RPMI7951 (cell line): ENCODE measurements at regions not wholly inside any gene's neighbourhood (a gene's known extent, or its start where the extent isn't known, plus 50 kb on each side); places are given as distances from the start of the nearest gene placed in this dataset.

Experiments
- DNase-seq: peaks from one replicate; pipeline ENCODE4 v3.0.0-alpha.2; 2012; ENCODE audit warnings: low read depth

GRCh38 chr7:26513948-26514347 lies 222.3 kb downstream of the SNX10 start:
- no peak for DNase-seq

DNA sequence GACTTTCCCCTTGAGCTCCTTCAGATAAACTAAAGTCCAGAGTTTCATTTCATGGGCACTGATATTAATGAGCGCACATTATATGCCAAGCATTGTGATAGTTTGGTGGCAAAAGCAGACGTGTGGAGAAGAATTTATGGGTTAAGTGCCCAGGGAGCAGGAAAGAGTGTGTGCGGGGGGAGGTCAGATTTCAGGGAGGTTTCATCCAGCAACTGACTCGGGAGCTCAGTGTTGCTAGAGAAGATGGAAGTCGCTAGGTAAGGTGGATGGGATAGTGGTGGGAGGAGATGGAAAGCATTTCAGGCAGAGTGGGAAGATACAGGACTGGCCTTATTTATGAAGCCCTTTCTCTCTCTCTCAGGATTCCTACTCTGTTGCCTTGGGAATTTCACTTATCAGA lies 223.0 kb downstream of the SNX10 start:
- DNase-seq, result peak; percentile 20

DNA sequence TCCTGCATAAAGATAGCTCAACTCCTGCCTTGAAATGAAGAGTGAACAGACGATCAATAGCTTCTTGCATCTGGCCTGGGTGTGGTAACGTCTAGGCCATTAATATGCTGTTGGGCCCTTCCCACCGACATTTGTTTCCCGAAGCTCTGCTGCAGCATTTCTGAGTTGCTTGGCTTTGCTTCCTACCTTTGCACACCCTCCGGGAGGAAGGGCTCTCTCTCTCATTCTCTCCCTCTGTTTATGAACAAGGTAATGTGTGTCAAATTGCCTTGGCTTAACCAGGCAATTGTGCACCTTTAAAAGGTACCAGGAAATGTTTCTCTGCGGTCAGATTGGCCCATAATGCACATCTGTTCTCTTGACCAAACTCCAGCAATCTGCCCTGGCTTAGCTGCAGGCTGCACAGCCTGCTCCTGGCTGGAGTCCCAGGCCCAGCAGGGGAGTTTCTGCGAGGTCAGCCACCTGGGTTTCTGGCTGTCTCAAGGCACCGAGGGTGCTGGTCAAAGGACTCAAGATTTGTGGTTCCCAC lies 223.7 kb downstream of the SNX10 start:
- peak; percentile 92 for DNase-seq

DNA sequence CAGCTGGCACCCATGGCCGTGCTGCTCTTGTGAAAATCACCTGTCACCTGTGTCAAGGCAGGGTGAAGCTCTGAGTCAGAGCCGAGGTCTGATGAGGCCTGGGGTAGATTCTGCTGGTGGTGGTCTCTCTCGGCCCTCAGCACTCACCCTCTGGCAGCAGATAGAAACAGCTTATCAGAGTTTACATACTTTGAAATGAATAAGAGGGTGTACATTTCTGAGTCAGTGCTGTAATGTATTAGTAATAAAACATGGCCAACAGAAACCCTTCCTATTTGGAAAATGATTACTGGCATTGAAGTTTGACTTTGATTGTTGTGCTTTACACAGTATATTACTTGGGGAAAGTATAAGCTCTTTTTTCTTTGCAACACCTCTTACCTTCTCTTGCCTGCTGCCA lies 228.8 kb downstream of the SNX10 start:
- no peak for DNase-seq

DNA sequence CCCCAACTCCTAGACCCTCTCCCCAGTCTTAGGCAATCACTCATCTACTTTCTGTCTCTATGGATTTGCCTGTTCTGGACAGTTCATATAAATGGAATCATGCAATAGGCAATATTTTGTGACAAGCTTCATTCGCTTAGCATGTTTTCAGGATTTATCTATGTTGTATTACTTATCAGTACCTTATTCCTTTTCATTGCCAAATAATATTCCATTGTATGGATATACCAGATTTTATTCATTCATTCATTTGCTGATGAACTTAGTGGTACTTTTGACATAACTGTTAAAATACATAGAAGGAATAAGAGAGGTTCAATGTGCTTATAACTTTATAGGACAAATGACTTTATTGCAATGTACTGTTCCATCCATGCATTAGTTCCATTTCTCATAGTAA lies 231.0 kb downstream of the SNX10 start:
- no peak for DNase-seq

DNA sequence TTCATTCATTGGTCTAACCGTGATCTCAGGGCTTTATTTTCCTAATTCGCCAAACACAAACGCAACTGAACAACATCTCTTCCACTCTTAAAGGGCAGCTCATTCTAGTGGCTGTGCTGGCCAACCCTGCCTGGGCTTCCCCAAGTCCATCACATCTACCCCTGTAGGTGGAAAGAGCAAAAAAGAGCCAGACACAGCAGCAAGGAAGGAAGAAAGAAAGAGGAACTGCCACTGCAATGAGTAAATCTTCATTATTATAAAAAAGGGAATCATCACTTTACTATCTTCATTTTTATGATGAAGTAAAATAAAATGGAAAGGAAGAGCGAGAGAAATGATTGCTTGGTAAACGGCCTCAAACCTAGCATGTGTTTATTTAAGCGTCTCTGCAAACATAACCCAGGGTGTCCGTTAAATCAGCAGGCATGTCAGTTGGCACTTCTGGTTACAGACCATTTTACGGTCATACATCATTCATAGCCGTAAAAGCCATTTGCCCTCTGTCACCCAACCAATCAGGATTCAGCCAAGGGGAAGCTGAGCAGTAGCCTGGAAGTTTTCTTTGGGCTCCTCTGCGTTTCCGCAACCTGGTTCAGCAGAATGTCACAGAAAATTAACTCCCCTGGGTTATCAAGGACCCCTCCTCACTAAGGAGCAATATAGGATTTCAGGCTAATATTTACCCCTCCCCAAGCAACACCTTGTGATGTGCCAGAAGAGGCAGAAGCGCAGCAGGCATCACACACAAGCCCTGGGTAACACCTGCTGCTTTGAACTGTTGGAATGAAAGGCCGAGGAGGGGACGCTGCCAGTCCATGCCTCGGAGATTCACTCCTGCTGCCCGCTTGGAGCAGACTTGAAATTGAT lies 234.0 kb downstream of the SNX10 start:
- DNase-seq, result no peak

- DNase-seq, result no peak
Observed at GRCh38 chr7:26526265-26526587, 234.6 kb downstream of the SNX10 start.

DNA sequence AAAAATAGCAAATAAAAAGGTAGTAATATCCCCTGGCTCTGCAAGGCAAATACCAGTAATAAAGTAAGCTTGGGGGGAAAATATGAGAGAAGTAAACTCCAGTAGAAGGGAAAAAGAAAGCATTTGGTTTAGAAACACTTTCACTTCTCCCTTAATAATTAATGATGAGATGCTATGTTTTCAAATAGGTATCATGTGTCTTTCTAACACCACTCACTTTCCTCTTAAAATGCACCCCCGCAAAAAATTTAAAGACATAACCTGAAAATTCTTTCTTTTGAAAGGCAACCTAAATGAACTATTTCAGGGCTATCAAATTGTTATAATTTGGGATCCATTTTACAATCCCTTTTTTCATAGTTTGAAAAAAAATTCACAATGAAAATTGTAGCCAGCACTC lies 240.3 kb downstream of the SNX10 start:
- no peak for DNase-seq

- no peak for DNase-seq
Observed at GRCh38 chr7:26532471-26532870, 240.8 kb downstream of the SNX10 start.

DNA sequence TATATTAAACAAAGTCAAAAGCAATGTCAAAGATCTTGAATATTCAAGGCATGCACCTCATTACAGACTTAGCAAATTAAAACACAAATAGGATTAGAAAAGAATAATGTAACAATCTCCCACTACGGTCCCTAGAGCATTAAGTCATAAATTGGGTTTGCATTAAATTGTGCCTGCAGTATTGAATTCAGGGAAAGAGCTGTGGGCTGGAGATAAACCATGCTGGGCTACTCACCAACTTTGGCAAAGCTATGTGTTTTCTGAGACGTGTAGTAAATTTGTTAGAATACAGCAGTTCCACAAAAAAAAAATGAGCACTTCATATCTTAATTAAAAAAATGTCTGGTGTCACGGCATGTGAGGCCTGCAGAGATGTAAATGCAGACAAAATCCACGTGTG lies 241.6 kb downstream of the SNX10 start:
- DNase-seq, result no peak

DNA sequence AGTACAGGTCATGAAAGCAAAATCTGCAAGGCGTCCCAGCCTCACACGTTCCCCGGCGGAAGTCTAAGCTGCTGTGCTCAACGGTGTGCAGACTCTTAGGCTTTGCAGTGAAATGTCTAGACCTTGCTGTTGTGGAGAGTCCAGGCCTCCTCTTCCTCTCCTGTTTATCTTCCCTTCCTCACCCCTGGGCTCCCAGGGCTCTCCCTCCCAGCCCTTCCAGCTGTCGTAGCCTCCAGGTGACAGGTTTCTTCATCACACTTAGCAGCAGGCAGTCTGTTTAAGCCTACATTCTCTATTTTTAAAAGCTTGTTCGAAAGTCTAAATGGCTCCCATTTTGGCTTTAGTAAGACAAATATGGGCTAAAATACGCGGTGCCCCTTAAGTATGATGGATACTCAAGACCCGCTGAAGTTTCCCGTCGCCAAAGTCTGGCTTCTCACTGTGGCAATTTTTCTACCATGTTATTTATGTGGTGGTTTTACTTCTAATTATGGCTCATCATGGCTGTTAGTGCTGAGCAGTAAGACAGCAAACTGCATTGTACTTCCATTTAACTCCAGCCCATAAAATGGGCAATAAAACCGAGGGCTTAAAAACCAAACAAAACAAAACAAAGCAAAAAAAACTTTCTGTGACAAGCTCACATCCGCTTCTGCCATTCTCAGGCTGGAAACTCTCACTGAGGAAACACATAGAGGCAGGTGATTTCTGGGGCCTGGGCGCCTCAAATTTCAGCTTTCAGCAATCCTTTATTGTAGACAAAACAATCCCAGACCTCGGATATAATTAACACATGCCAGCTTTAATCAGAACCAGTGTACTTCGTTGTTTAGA lies 243.2 kb downstream of the SNX10 start:
- no peak for DNase-seq

DNA sequence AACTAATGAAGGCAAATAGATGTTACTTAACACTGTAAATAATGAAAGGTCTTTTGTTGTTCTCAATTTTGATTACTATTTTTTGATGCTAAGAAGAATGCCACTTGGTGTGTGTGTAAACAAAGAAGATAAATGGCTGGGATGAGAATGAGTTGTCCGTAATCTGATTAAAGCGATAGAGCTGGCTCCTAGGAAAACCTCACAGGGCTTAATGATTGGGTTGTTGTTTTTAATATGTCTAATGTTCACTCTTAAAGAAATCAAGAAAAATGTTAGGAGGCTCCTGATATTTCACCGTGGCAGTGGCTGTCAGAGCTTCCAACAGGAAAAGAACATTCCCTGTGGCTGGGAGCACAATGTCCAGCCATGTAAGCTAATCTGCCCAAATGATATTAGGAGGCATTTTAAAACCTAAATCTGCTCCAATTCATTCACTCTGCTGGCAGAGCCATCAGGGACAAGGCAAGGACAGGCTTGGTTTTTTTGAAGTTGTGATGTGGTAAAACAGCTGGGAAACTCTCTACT lies 243.9 kb downstream of the SNX10 start:
- DNase-seq, result no peak

GRCh38 chr7:26538216-26538615 lies 246.6 kb downstream of the SNX10 start:
- no peak for DNase-seq

GRCh38 chr7:26538689-26539088 lies 247.0 kb downstream of the SNX10 start:
- DNase-seq, result no peak

- DNase-seq, result no peak
Observed at GRCh38 chr7:26543340-26543739, 251.7 kb downstream of the SNX10 start.

- DNase-seq, result no peak
Observed at GRCh38 chr7:26543951-26544350, 252.3 kb downstream of the SNX10 start.

DNA sequence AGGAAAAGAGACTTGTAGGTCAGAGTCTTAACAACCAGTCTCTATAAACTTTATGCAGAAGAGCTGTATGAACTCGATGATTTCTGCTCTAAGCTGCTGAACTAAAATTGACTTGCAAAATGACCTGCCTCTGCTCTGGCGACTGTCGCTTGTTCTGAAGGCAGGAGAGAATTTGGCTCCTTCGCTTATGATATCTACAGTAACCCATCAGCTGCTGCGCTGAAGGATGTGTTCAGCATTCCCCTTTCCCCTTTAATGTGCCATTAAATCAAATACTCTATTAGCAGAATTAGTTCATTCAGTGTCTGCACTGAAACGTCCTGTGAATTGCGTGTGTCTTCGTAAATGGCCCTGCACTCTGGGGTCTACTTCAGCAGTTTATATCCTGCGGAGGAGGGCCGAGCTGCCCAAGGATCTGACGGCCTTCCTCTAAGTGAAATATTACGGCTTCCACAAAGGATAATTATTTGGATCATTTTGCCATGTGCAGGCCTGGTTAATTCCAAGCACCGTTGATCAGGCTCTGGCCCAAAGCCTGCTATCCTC lies 254.9 kb downstream of the SNX10 start:
- no peak for DNase-seq

DNA sequence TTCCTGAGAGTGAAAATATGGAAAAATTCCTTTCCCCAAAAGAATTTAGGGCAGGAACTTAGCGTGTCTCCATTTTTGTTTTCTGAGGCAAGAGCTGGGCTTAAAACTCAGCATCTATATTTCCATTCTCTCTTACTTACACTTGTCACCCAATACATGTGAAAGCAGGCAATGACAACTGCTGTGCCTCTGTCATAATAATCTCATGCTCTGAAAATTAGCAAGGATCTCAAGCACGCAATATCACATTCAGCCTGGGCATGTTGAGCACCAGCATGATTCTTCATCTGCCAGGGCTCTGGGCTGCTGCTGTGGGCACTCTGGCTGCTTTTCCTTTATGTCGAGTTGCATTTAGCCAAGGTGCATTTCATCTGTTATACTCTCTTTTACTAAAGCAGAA lies 255.5 kb downstream of the SNX10 start:
- no peak for DNase-seq

DNA sequence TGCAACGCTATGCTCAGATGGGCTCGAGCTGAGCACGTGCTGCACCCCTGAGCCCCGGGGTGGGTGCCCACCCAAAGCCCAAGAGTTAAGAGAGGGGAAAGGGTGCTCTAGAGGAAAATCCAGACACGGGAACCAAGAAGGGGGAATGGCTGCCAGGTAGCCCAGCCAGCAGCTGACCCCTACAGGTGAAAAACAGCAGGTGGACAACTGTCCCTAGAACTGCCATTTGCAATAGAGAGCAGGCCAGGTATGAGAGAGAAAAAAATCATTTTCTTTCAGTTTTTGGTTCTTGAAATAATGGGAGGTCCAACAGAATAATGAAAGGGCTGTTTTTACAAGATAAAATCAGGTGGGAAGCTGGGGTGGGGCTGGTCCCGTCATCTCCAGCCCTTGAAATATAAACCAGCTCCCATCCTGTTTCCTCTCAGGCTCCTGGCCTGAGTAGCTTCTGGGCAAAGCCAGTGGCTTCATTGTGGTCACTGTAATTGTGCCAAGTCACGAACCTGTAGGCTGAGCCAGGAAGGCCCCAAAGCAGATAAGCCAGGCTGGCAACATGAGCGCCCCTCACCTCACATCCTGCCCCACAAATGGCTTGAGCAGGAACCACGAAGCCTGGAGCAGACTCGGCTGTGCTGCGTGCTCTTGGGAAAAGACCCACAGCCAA lies 257.8 kb downstream of the SNX10 start:
- peak; percentile 100 for DNase-seq

DNA sequence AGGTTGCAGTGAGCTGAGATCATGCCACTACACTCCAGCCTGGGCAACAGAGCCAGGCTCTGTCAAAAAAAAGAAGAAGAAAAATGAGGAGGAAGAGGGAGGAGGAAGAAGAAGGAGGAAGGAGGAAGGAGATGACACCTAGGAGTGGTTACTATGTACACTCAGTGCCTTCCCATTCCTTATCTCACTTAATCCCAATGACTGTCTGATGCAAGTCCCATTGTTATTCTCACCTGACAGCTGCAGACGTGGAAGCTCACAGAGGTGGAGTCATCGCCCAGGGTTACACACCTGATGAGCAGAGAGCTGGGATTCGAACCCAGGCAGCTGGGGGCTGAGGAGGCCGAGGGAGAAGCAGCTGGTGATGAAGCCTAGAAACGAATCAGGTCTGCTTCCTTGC lies 258.8 kb downstream of the SNX10 start:
- no peak for DNase-seq

- DNase-seq, result no peak
Observed at GRCh38 chr7:26551740-26552139, 260.1 kb downstream of the SNX10 start.

- DNase-seq, result no peak
Observed at GRCh38 chr7:26553128-26553527, 261.5 kb downstream of the SNX10 start.
